ENCODE measurements at regions not wholly inside any gene's neighbourhood (a gene's known extent, or its start where the extent isn't known, plus 50 kb on each side); places are given as distances from the start of the nearest gene placed in this dataset.

- TF ChIP-seq MGA (IDR thresholded peaks at IDR 0.05): no peak
- no peak for TF ChIP-seq WHSC1 (IDR thresholded peaks at IDR 0.05; ENCODE audit: low read length)
- TF ChIP-seq CGGBP1 (CRISPR knock-in tag; IDR thresholded peaks at IDR 0.05): no peak
- TF ChIP-seq RBM39 (optimal IDR thresholded peaks at IDR 0.05; ENCODE audit: low read depth, low read length): no peak
- TF ChIP-seq JUNB (CRISPR knock-in tag; conservative IDR thresholded peaks at IDR 0.05): no peak
- TF ChIP-seq NR4A1 (CRISPR knock-in tag; IDR thresholded peaks at IDR 0.05): no peak
- TF ChIP-seq NR4A1 (tag; IDR thresholded peaks at IDR 0.05): no peak
- TF ChIP-seq TGIF2 (CRISPR knock-in tag; IDR thresholded peaks at IDR 0.05): no peak
- TF ChIP-seq MAZ (CRISPR knock-in tag; conservative IDR thresholded peaks at IDR 0.05 in 1 of 2, IDR thresholded peaks at IDR 0.05 in 1 of 2): no peak
- no peak for TF ChIP-seq ZNF232 (CRISPR knock-in tag; IDR thresholded peaks at IDR 0.05)
- no peak for TF ChIP-seq USF2 (CRISPR knock-in tag; IDR thresholded peaks at IDR 0.05)
- TF ChIP-seq MBD1 (CRISPR knock-in tag; IDR thresholded peaks at IDR 0.05): no peak
- no peak for TF ChIP-seq FOSL1 (tag; conservative IDR thresholded peaks at IDR 0.05)
- TF ChIP-seq ZBTB2 (IDR thresholded peaks at IDR 0.05): no peak
These were observed 1260.0 kb downstream of the CDH8 start (continued) for GRCh38 chr16:60776281-60776680.
